ENCODE measurements at regions not wholly inside any gene's neighbourhood (a gene's known extent, or its start where the extent isn't known, plus 50 kb on each side); places are given as distances from the start of the nearest gene placed in this dataset.

- no peak for DNase-seq (ENCODE audit: low read depth in 3 of 3, low spot score in 2 of 3)
Observed at GRCh38 chr6:14816116-14816859, 429.6 kb upstream of the JARID2 start.

- no peak for DNase-seq (ENCODE audit: low read depth in 3 of 3, low spot score in 2 of 3)
Observed at GRCh38 chr6:14817074-14817473, 428.8 kb upstream of the JARID2 start.

GRCh38 chr6:14818422-14818884, 427.4 kb upstream of the JARID2 start:
- DNase-seq (ENCODE audit: low read depth in 3 of 3, low spot score in 2 of 3), result no peak

- no peak for DNase-seq (ENCODE audit: low read depth in 3 of 3, low spot score in 2 of 3)
Observed at GRCh38 chr6:14819001-14819400, 426.9 kb upstream of the JARID2 start.

- no peak for DNase-seq (ENCODE audit: low read depth in 3 of 3, low spot score in 2 of 3)
Observed at GRCh38 chr6:14819840-14820420, 425.9 kb upstream of the JARID2 start.

- no peak for DNase-seq (ENCODE audit: low read depth in 3 of 3, low spot score in 2 of 3)
Observed at GRCh38 chr6:14822012-14822553, 423.8 kb upstream of the JARID2 start.

- DNase-seq (ENCODE audit: low read depth in 3 of 3, low spot score in 2 of 3), result no peak
Observed at GRCh38 chr6:14822679-14823078, 423.2 kb upstream of the JARID2 start.

GRCh38 chr6:14824060-14824459, 421.8 kb upstream of the JARID2 start:
- no peak for DNase-seq (ENCODE audit: low read depth in 3 of 3, low spot score in 2 of 3)

GRCh38 chr6:14824484-14825275, 421.2 kb upstream of the JARID2 start:
- DNase-seq (ENCODE audit: low read depth in 3 of 3, low spot score in 2 of 3), result no peak

- no peak for DNase-seq (ENCODE audit: low read depth in 3 of 3, low spot score in 2 of 3)
Observed at GRCh38 chr6:14826456-14826855, 419.4 kb upstream of the JARID2 start.

GRCh38 chr6:14827354-14827753, 418.5 kb upstream of the JARID2 start:
- no peak for DNase-seq (ENCODE audit: low read depth in 3 of 3, low spot score in 2 of 3)

GRCh38 chr6:14828201-14828611, 417.7 kb upstream of the JARID2 start:
- no peak for DNase-seq (ENCODE audit: low read depth in 3 of 3, low spot score in 2 of 3)

GRCh38 chr6:14831070-14831469, 414.8 kb upstream of the JARID2 start:
- no peak for DNase-seq (ENCODE audit: low read depth in 3 of 3, low spot score in 2 of 3)

- no peak for DNase-seq (ENCODE audit: low read depth in 3 of 3, low spot score in 2 of 3)
Observed at GRCh38 chr6:14831937-14832336, 413.9 kb upstream of the JARID2 start.

- no peak for DNase-seq (ENCODE audit: low read depth in 3 of 3, low spot score in 2 of 3)
Observed at GRCh38 chr6:14832427-14832826, 413.4 kb upstream of the JARID2 start.

- DNase-seq (ENCODE audit: low read depth in 3 of 3, low spot score in 2 of 3), result no peak
Observed at GRCh38 chr6:14834851-14835530, 410.9 kb upstream of the JARID2 start.

GRCh38 chr6:14837435-14837834, 408.4 kb upstream of the JARID2 start:
- DNase-seq (ENCODE audit: low read depth in 3 of 3, low spot score in 2 of 3), result no peak

GRCh38 chr6:14838133-14838583, 407.7 kb upstream of the JARID2 start:
- DNase-seq (ENCODE audit: low read depth in 3 of 3, low spot score in 2 of 3), result no peak

GRCh38 chr6:14841901-14842421, 403.9 kb upstream of the JARID2 start:
- DNase-seq (ENCODE audit: low read depth in 3 of 3, low spot score in 2 of 3), result no peak

- DNase-seq (ENCODE audit: low read depth in 3 of 3, low spot score in 2 of 3), result no peak
Observed at GRCh38 chr6:14844411-14844810, 401.5 kb upstream of the JARID2 start.

All from right renal cortex interstitium (tissue), 3 donors.